GM12872 (cell line): ENCODE measurements at regions not wholly inside any gene's neighbourhood (a gene's known extent, or its start where the extent isn't known, plus 50 kb on each side); places are given as distances from the start of the nearest gene placed in this dataset.

Source experiments
- TF ChIP-seq, protein P1 (sequence below): IDR thresholded peaks from 3 replicates; pipeline ENCODE4 v1.5.1; 2011; ENCODE audit warnings: low read depth, mild to moderate bottlenecking, low read length, moderate library complexity; ENCODE audit not compliant: insufficient read depth

GRCh38 chr22:34293324-34293723, 373.0 kb upstream of the LARGE1 start:
- TF ChIP-seq, protein P1, sequence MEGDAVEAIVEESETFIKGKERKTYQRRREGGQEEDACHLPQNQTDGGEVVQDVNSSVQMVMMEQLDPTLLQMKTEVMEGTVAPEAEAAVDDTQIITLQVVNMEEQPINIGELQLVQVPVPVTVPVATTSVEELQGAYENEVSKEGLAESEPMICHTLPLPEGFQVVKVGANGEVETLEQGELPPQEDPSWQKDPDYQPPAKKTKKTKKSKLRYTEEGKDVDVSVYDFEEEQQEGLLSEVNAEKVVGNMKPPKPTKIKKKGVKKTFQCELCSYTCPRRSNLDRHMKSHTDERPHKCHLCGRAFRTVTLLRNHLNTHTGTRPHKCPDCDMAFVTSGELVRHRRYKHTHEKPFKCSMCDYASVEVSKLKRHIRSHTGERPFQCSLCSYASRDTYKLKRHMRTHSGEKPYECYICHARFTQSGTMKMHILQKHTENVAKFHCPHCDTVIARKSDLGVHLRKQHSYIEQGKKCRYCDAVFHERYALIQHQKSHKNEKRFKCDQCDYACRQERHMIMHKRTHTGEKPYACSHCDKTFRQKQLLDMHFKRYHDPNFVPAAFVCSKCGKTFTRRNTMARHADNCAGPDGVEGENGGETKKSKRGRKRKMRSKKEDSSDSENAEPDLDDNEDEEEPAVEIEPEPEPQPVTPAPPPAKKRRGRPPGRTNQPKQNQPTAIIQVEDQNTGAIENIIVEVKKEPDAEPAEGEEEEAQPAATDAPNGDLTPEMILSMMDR = no peak

DNA sequence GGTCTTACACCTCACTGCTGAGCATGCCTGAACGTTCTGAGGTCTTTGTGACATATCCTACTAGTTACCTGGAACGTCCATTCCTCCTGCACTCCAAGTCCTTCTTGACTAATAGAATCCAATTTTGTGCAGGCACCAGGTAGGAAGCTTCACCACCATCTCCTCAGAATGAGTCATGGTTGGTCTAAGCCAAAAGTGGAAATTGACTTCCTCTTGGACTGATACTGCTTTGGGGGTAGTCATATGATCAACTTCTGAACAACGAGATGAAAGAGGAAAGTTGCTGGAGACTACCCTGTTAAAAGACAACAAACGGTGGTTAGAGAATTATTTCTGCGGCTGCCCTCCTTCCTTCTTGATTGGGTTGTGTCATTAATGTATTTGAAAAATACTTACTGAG, 374.2 kb upstream of the LARGE1 start:
- TF ChIP-seq, protein P1 = no peak

DNA sequence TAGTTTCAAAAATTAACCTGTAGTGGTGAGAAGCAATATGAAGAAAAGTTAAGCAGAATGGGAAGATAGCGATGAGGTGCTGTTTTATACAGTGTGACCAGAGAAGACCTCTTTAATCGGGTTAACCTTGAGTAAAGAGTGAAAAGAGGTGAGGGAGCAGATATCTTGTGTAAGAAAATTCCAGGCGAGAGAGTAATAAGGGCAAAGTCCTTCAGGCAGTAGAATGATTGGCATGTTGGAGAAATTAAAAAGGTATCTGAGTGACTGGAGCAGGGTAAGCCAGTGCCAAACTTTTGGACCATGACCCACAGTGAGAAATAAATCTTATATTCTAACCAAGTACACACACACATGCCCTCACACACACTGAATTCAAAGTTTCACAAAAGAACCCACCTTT, 374.7 kb upstream of the LARGE1 start:
- TF ChIP-seq, protein P1 = no peak

GRCh38 chr22:34296461-34296860, 376.2 kb upstream of the LARGE1 start:
- TF ChIP-seq, protein P1 = no peak

DNA sequence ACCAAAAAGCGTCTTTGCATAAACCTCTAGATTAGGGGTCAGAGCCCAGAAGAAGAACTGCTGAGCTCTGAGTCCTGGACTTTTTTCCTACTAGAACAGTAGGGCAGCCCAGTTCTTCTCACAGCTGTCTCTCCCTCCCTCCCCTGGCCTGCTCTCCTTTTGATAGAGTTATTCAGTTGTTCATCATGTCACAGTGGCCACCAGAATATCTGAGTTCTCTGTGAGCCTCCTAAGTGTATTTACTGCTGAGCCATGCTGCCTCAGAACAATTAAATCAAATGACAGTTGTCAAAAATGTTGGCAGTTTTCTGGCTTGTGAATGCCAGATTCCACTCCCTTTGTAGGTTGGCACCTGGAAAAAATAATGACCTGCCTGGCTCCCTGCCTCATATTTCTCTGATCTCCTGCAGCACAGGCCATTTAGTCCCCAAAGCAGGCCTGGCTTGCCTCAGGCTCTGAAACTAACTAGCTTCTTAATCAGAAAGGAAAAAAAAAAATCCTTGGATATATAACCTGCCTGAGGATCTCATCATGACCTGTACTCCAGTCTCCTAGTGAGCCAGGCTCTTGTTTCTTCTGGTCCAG, 377.4 kb upstream of the LARGE1 start:
- TF ChIP-seq, protein P1 = no peak

DNA sequence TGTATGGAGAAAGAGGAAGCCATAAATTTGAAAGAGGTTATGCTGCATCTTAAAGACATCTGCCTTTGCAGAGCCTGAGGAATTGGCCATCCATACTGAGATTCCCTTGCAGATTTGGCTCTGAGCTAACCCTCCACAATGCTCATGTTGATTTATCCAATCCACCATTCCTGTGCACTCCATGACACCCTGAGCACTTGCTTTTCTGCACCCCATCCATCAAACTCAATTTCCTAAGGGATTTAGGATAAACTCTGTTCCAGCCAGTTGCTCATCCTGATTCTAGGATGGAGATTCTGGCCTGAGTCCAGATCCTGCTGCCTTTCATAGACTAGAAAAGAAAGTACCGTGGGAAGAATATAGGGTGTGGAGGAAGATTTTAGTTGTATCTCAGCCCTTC, 379.2 kb upstream of the LARGE1 start:
- TF ChIP-seq, protein P1 = no peak

- TF ChIP-seq, protein P1 = no peak
These were observed 381.3 kb upstream of the LARGE1 start for GRCh38 chr22:34301569-34301968.
